HG03064 (cell line): ENCODE measurements at regions not wholly inside any gene's neighbourhood (a gene's known extent, or its start where the extent isn't known, plus 50 kb on each side); places are given as distances from the start of the nearest gene placed in this dataset.

Experiments used
- ATAC-seq: cut with Tn5 transposase; IDR thresholded peaks from one replicate; pipeline ENCODE4 v1.9.1; 2021; ENCODE audit warnings: low read depth; ENCODE audit not compliant: unreplicated experiment

DNA sequence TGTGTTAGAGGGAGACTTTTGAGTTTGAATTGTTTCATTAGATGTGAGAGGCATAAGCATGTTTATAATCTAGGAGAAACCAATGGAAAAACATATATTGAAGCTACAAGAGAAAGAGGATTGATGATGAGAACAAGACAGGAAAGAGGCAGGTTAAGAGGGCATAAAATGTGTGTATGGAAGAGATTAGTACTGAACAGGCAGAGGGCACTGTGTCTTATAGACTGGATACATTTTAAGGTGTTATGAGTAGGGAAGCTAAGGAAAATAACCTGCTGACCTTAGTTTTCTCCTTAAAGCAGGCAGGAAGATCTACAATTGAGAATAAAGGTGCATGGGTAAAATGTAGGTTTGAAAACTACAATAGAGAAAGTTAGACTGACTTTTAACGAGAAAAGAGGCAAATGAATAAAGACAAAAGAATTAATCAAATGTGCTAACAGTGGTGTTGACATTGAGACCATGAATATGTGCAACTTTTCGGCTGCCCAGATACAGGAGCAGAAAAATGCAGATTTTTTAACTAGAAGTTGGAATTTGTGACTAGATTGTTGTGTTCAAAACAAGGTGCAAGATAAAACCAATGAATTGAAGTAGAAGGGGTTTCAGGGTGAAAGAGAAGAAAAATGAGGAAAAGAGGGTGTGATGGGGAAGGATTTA is 846.3 kb downstream of the HACE1 start:
- ATAC-seq: no peak

DNA sequence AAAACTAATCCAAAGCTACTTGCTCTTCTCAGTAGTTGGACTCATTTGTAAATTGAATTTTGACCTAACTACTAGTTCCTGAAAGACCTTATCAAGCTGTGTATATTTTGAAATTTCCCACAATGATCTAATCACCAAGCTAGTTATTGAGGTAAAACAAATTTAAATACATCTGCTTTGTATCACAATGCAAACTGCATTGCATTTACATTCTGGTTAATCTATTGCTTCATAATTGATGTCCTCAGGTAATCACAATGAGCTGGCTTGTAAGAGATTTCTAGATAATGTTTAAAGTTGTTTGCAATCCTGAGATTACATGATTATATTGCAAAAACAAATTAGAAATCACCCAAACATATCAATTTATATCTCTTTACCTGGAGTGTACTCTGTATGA is 848.8 kb downstream of the HACE1 start:
- no peak for ATAC-seq

DNA sequence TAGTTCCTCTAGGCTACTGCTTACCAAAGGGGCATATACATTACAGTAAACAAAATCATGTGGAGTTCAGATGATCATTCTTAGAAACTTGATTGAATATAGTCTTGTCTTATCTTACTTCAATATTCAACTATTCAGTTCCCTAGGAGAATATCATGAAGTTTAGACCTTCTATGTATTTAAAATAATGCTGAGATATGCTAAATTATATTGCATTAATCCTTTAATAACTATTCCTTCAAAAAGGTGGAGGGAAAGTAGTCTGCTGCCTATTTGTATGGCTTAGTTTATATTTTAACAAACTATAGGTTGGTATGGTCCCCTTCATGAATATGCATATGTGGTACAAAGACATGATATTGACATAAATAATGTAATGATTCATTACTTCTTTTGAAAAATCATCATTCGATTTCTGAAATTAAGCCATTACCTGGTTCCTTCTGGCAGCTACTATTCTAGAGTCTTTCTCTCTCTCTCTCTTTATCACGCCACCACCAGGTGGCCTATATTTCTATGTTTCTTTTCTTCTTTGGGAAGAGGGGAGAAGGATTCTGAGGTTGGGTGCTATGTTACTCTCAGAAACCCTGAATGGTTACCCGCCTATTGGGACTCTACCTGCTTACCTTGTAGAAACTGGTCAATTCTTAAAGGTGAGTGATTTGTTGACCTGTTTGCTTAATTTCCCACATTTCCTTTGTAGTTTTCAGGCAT is 855.8 kb downstream of the HACE1 start:
- ATAC-seq: no peak

DNA sequence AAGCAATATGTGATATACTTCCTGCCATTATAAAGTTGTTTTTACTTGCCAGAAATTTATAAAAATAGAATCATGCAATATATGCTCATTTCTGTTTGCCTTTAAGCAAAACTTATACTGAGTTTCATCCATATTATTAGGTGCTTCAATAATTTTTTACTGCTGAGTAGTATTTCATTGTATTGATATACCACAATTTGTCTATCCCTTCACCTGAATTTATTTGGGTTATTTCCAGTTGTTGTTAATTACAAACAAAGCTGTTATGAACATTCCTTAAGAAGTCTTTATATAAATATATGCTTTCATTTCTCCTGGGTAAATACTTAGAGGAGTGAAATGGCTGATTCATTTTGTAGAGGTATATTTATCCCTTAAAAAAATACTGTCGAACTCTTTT is 864.1 kb downstream of the HACE1 start:
- no peak for ATAC-seq

DNA sequence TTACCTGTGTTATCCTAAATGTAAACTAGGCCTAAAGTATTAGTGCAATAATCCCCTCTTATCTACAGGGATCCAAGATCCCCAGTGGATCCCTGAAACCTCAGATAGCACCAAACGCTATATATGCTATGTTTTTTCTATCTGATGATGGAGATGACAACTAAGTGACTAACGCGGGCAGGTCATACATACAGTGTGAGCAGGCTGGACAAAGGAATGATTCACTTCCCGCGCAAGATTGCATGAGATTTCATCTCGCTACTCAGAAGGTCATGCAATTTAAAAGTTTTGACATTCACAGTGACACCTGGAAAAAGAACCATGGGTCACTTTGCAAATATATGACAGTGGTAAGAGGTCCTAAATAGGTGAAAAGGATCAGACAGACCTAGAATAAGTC is 875.9 kb downstream of the HACE1 start:
- no peak for ATAC-seq

DNA sequence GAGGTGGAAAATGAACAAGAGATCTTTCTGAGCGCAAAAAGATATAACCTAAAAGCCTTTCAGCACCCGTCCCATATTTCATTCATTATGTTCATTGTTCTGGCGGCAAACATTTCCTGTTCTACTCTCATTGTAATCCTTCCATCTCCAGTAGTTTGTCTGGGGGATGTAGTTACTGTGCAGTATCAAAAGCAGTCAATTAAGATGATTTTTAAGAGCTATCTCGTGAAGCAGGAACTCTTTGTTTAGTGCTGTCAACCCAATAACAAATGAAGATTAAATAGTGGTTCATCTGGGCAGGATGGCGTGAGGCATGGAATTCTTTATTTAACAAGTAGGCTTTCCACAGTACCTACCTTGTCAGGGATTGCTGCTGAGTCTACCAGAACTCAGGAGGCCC is 876.7 kb downstream of the HACE1 start:
- ATAC-seq: no peak

DNA sequence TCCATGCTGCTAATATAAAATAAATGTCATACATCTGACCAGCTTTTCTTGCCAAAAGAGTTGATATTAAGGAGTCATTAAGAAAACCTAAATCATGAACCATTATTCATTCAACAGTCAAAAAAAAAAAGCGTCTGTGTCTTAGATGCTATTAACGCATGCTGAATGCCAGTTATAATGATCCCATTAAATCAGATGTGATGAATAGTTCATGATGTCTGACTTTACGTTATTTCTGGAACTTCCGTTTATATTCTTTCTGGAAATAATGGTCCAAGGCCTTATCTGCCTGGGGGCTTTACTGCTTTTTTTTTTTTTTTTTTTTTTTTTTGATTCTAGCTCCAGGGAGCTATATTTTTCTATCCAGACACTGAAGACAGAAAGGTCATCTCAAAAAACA is 877.1 kb downstream of the HACE1 start:
- ATAC-seq: no peak

DNA sequence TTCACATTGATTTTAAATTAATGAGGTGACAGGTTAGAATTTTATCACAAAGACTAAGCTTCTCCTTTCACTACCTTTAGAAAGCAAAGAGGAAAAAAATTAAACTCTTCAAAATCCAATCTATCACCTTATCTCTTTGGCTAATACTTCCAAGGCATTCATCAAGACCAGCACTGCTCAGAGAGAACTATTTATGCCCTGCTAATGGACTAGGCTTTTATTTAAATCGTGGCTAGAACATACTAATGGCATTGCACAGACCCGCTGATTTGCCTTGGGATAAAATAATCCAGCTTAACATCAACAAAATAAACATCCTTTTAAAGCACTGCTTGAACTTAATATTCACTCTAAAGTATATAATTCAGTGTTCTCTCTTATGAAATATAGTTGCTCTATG is 880.4 kb downstream of the HACE1 start:
- ATAC-seq: no peak

DNA sequence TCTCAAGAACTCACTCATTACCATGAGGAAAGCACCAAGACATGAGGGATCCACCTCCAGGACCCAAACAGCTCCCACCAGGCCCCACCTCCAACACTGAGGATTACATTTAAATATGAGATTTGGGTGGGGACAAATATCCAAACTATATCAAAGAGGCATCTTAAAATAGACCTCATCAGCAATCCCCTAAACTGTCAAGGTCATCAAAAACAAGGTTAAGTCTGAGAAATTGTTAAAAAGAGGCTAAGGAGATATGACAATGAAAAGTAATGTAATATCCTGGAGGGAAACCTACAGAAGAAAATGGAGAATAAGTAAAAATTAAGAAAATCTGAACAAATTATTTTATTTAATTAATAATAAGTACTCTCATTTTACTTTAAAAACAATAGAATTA is 922.3 kb downstream of the HACE1 start:
- ATAC-seq: no peak

DNA sequence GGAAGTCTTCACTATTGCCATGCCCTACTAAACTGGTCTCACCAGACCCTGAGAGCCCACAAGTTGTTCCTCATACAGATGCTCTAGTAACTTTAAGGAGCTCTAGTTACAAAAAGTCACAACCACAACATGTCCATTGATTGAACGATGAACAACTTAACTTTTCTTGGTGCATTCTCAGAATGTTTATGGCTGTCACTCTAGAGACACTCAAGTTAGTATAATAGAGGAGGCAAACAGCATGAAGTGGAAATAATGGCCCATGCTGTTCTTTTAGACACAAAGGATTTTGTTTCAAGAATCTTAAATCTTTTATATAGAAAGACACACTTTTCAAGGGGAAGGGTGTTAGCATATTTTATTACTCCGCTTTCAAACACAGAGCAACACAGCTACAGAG is 934.4 kb downstream of the HACE1 start:
- ATAC-seq: no peak

DNA sequence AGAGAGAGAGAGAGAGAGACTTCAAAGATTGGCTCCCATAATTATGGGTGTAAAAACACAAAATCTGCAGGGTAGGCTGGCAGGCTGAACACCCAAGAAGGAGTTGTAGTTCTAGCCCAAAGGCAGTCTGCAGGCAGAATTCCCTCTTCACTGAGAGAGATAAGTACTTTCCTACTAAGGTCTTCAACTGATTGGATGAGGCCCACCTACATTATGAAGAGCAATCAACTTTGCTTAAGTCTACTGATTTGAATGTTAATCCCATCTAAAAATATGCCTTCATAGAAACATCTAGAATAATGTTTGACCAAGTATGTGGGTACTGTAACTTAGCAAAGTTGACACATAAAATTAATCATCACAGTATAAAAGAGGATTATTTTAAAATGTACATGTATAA is 949.7 kb downstream of the HACE1 start:
- ATAC-seq: no peak

DNA sequence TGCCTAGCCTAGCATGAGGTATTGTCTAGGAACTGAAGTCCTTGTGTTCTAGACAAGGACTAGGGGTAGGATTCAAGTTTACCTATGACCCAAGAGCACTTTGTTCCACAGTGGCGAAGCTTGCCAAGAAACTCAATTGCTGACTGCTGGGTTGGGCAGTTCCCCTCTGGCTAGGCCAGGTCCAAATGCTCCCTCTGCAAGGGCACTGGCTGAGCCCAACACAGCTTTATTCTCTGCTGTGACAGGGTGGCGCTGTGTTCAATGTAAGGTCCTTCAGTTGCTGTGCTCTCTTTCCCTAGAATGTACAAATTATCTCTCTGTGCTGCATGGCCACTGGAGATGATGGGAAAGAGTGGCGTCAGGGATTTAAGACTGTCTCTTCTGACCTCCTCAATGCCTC is 950.8 kb downstream of the HACE1 start:
- no peak for ATAC-seq

DNA sequence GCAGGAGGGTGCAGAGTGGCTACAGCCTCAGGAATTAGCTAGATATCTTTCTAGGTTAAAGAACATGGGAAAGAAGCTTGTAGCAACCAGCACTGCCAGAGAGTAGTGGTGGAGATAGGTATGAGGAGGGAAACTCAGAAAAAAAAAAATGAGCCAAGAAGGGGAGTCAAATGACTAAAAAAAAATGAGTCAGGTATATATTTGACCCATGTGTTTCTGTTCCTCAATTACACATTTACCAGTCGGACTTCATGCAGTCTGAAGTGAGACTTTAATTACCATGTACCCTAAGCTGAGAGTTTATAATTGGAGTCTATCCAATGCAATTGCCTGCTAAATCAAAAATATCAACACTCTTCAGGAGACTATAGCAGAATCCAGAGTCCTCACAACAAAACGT is 964.6 kb downstream of the HACE1 start:
- no peak for ATAC-seq

DNA sequence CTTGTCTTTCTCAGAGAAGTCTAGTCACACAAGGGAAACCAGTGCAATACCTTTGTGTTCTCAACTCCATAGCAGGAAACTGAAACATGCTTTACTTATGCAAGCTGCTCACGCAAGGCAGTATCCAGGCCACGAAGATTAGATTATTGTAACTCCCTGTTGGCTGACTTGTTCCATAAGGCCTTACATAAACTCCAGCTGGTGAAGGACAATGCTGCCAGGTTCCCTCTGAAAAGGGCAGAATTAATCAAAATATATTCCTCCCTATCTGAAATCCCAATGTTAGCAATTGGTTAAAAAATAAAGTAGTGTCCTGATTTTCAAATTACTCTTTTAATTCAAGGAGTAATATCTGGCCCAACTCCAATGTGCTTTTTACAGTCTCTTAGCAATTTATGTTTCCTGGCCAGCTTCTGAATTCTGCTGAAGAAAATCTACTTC is 966.6 kb downstream of the HACE1 start:
- ATAC-seq: no peak

DNA sequence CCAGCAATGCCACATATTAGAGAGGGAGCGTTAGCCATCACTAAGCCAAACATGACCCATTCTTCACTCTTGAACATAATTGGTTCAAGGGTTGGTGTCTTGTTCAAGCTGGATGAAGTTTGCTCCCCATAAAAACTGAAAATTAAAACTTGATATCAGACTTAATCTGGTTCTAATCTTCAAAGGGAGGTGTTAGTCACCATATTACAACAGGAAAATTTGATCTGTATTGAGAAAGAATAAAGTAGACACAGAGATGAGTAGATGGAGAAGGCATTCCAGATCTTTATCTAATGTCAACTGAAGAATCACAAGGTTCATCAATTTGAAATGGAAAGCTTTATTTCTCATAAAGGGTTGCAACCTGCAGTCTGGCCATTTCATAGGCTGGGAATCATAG is 972.8 kb downstream of the HACE1 start:
- no peak for ATAC-seq

DNA sequence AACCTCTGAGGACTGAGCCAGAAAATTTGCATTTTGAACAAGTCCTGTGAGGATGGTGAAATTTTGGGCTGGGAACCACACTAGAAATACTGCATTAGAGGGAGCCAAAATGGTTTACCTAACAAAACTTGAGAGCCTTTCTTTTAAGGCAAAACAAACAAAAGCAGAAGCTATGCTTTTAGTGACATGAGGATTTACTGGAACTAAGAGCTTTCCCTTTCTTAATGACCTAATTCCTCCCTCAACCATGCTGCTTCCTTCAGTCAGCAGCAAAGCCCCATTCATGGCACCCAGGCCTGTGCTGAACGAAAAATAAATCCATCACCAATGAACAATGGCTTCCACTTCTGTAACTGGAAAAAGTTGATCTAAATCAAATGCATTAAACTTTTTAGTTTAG is 974.3 kb downstream of the HACE1 start:
- no peak for ATAC-seq

DNA sequence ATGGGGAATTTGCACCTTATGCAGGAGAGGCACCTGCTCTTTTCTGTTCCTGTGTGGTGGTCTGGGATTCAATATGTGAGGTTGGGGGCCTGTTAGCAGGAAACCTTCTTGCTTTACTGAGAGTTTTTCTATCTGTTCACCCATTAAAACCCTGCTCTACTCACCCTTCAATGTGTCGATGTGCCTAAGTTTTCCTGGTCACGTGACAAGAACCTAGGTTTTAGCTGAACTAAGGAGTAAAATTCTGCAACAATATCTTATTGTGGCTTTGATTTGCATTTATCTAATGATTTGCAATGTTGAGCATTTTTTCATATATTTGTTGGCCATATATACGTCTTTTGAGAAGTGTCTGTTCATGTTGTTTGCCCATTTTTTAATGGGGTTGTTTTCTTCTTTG is 979.9 kb downstream of the HACE1 start:
- no peak for ATAC-seq

DNA sequence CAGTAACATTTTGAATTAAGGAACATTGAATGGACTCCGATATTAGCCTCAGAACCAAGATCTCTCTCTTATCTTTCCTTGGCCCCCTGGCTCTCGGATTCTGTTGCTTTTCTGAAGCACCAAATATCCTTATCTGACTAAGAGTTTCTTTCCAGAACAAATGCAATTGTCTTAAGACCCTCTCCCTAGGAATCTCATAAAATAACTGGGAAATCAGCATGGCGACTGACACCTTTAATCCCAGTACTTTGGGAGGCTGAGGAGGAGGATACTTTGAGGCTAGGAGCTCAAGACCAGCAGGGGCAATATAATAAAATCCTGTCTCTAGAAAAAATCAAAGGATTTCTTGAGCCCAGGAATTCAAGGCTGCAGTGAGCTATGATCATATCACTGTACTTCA is 984.5 kb downstream of the HACE1 start:
- no peak for ATAC-seq

DNA sequence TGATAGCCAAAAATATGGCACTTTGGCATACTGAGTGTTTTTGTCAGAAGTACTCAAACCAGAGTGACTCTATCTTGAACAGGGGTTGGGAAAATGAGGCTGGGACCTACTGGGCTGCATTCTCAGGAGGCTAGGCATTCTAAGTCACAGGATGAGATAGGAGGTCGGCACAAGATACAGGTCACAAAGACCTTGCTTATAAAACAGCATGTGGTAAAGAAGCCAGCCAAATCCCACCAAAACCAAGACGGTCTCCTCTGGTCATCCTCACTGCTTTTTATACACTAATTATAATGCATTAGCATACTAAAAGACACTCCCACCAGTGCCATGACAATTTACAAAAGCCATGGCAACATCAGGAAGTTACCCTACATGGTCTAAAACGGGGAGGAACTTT is 985.1 kb downstream of the HACE1 start:
- no peak for ATAC-seq

DNA sequence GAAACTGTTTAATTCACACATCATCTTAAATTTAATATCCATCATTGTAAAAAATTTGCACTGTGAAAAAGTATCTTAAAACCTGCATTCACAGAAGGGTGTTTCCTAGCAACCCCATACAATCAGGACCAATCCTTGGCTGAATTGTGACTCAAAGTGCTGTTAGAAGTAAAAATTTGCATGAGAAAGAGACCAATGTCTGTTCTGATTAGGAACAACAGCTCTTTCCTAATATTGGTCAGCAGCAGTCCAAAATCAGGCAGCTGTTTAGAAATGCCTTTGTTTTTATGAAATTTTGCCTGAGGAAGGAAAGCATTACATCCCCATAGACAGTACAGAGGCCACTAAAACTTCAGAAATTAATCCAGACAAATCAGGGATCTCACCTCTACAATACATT is 987.0 kb downstream of the HACE1 start:
- no peak for ATAC-seq

DNA sequence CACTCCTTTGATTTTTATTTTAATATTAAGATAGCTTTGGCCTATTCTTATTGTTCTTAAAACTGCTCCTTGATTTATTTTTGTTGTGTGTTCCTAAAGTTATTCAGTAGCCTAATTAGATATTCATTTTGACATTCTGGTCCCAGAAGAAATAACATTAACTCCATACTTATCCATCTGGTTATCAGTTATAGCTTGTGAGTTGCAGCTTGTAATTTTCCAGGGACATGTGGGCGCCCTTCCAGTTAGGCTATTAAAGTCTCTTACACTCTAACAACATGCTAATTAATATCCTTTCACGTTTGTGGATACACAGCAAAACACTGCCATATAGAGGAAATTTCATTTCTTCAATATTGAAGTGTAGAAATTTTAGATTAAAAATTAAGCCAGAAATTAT is 987.5 kb downstream of the HACE1 start:
- ATAC-seq: no peak

DNA sequence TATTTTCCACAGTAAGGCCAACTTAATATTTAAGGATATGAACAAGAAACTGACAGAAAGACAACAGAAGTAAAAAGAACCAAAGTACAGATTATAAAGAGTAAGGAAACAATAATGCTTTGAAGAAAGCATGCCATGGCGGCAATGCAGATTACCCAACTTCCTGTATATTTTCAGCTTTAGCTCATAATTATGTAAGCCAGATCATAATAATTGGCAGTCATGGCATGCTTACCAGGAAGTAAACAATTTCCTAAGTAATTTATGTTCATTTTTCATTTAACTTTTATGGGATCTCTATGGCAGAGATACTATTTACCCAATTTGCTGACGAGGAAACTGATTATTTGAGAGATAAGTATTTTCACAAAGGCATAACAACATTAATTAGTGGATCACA is 988.7 kb downstream of the HACE1 start:
- ATAC-seq: no peak

DNA sequence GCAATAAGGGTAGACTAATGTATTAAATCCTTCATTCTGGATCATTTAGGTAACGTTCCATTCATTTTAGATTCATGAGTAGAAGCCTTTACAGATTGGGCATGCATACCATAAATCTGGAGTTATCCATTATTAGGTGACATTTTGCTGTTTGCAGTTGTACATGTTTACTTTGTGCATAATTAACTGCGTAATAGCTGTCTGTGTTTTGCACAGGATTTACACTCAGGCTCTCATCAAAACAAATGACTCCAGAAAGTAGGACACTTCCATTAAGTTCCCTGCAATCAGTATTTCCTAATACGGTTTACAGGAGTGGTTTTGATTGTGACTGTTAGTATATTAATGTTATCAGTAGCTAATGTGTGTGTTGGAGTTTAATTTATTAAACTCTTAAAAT is 997.4 kb downstream of the HACE1 start:
- ATAC-seq: no peak
